ENCODE measurements at regions not wholly inside any gene's neighbourhood (a gene's known extent, or its start where the extent isn't known, plus 50 kb on each side); places are given as distances from the start of the nearest gene placed in this dataset.
"Not testable (repeated sequence)": the region's sequence is repeated elsewhere in the genome, so short reads cannot be mapped to it uniquely, and the experiment has no call there.

DNA sequence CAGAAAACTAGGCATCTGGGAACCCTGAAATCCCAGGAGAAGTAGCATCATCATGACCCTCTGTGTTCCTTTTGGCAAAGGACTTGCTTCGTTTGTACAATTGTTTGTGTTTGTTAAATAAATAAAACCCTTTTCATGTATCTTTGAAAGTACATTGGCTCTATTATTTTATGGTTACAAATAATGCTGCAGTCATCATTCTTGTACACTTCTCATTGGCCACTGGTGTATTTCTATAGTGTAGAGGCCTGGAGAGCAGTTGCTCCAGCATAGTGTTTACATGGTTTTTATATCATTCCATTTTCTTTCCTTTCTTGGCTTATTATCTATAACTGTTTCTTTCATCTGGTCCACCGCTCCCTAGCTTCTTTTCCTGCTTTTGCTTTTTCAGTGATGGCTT lies 253.3 kb downstream of the FAM72C start:
- no peaks in the 10 kb centered on the region for H3K9me3 ChIP-seq
- TF ChIP-seq POLR2A (IDR thresholded peaks at IDR 0.05; ENCODE audit: low read depth) = no peak
- TF ChIP-seq EP300 (IDR thresholded peaks at IDR 0.05) = no peak
- TF ChIP-seq POLR2AphosphoS5 (IDR thresholded peaks at IDR 0.05) = no peak
- TF ChIP-seq, protein P1, sequence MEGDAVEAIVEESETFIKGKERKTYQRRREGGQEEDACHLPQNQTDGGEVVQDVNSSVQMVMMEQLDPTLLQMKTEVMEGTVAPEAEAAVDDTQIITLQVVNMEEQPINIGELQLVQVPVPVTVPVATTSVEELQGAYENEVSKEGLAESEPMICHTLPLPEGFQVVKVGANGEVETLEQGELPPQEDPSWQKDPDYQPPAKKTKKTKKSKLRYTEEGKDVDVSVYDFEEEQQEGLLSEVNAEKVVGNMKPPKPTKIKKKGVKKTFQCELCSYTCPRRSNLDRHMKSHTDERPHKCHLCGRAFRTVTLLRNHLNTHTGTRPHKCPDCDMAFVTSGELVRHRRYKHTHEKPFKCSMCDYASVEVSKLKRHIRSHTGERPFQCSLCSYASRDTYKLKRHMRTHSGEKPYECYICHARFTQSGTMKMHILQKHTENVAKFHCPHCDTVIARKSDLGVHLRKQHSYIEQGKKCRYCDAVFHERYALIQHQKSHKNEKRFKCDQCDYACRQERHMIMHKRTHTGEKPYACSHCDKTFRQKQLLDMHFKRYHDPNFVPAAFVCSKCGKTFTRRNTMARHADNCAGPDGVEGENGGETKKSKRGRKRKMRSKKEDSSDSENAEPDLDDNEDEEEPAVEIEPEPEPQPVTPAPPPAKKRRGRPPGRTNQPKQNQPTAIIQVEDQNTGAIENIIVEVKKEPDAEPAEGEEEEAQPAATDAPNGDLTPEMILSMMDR (IDR thresholded peaks at IDR 0.05) = no peak
- H3K27me3 ChIP-seq = peaks cover 0 to 26% (median 8%) of the 10 kb centered on the region in 4 donors
- intact Hi-C loops (cut with DNase I) = no loop called here
- WGBS = 79% methylated on average over 2 of the region's 2 CpGs
- no peaks in the 10 kb centered on the region for H3K36me3 ChIP-seq
- no peak overlapping the region for H3K4me3 ChIP-seq
- no peak for DNase-seq (ENCODE audit: extremely low spot score)
- H3K4me1 ChIP-seq = no peaks in the 10 kb centered on the region
- H3K27ac ChIP-seq (replicated peaks in 1 of 4) = no peak overlapping the region

DNA sequence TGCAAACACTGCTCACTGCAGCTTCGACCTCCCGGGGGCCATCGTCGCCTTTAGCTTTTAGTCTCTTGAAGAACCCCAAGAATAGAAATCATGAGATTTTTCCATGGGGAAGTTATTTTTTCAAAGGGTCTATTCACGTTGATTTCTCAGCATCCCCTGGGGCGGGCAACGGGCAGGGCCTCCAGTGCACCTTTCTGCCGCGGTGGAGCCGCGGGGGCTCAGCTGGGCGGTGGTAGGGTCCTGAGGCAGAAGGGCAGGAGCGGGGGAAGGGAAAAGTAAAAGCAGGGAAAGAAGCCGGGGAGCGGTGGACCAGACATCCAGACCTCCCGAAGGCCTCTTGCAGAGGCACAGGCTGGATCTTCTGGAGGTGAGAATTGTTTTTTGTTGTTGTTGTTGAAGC lies 253.8 kb downstream of the FAM72C start:
- TF ChIP-seq, protein P1 (IDR thresholded peaks at IDR 0.05) = no peak
- no peak for TF ChIP-seq POLR2A (IDR thresholded peaks at IDR 0.05; ENCODE audit: low read depth)
- H3K4me1 ChIP-seq = no peaks in the 10 kb centered on the region
- 70% methylated on average over 8 of the region's 16 CpGs for WGBS
- no peak for DNase-seq (ENCODE audit: extremely low spot score)
- H3K27me3 ChIP-seq = peaks cover 0 to 26% (median 8%) of the 10 kb centered on the region in 4 donors
- H3K27ac ChIP-seq (replicated peaks in 1 of 4) = no peak overlapping the region
- no peaks in the 10 kb centered on the region for H3K36me3 ChIP-seq
- intact Hi-C loops (cut with DNase I) = no loop called here
- H3K9me3 ChIP-seq = no peaks in the 10 kb centered on the region
- H3K4me3 ChIP-seq = no peak overlapping the region

DNA sequence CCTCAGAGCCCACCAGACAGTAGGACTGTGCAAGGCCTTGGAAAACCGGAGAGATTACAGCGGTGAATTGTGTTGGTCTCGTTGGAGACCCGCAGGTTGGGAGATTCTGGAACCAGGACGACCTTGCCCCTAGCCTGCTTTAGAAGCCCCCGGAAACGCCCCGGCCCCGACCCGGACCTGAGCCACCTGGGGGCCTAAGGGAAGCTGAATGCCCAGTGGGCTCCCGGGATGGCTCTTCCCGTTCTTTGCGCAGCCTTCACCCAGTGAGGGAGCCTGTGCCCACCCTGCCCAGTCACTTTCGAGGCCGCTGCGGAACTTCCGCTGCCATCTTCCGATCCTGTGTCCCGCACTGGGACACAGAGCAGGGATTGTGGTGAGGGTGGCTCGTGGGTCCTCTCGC lies 254.4 kb downstream of the FAM72C start:
- no CpG with 5 or more reads among the region's 21 CpGs for WGBS
- Histone ChIP-seq H3K9me3 (no peaks in the 10 kb centered on the region), H3K4me3 (no peak overlapping the region), H3K4me1 (no peaks in the 10 kb centered on the region), H3K27me3 (peaks cover 0 to 26% (median 8%) of the 10 kb centered on the region in 4 donors), H3K27ac (replicated peaks in 1 of 4) (no peak overlapping the region), H3K36me3 (no peaks in the 10 kb centered on the region)
- intact Hi-C loops (cut with DNase I) = no loop called here
- DNase-seq (ENCODE audit: extremely low spot score) = no peak
- no peak for TF ChIP-seq POLR2AphosphoS5 (IDR thresholded peaks at IDR 0.05)
- TF ChIP-seq, protein P1 (IDR thresholded peaks at IDR 0.05) = no peak
- no peak for TF ChIP-seq POLR2A (IDR thresholded peaks at IDR 0.05; ENCODE audit: low read depth)

DNA sequence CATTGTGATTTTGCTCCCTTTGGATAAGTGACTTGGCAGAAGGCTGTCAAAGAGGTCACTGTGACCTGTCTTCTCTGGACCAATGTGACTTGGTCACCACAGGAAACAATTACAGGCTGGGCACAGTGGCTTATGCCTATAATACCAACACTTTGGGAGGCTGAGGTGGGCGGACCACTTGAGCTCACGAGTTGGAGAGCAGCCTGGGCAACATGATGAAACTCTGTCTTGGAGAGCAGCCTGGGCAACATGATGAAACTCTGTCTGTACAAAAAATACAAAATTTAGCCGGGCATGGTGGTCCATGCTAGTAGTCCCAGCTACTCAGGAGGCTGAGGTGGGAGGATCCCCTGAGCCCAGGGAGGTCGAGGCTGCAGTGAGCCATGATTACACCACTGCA lies 256.9 kb downstream of the FAM72C start:
- H3K9me3 ChIP-seq; H3K4me1 ChIP-seq; DNase-seq (ENCODE audit: extremely low spot score); intact Hi-C loops (cut with DNase I); H3K36me3 ChIP-seq; H3K27ac ChIP-seq (replicated peaks in 1 of 4); H3K4me3 ChIP-seq: not testable (repeated sequence)
- 42% methylated on average over 2 of the region's 4 CpGs for WGBS
- peaks cover 0 to 19% (median 8%) of the 10 kb centered on the region in 4 donors for H3K27me3 ChIP-seq

DNA sequence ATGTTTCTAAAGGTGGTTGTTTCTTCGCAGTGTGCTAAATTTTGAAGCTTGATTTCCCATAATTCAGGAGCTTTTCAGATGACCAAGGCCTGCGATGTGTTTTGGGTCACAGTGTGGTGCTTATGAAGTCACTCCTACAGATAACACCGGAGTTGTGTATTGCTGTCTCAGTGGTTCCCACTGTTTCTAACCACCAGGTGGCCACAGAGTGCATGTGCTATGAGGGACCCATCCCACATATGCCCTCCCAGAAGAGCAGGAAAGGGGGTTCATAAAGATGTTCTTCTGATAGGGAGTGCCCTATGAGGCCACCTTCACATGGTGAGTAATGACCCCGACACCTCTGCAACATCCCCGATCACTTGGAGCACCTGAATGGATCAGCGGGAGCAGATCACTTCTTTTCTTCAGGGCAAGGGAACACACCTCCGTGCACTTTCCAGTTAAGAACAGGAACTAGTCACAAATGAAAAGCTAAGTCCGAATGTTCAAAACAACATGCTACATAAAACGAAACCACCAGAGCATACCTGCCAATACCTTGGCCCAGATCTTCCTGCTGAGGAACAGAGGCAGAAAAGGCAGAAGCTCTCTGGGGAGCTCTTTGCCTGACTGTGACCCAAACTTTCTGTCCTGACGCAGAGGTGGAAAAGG lies 262.1 kb downstream of the FAM72C start:
- H3K9me3 ChIP-seq; H3K4me3 ChIP-seq; H3K4me1 ChIP-seq; H3K36me3 ChIP-seq; H3K27me3 ChIP-seq; DNase-seq (ENCODE audit: extremely low spot score); intact Hi-C loops (cut with DNase I); H3K27ac ChIP-seq (replicated peaks in 1 of 4): not testable (repeated sequence)
- TF ChIP-seq, protein P1 (IDR thresholded peaks at IDR 0.05) = peak in 1 of 3 experiments; percentile 30
- WGBS = 42% methylated on average over 6 of the region's 10 CpGs

DNA sequence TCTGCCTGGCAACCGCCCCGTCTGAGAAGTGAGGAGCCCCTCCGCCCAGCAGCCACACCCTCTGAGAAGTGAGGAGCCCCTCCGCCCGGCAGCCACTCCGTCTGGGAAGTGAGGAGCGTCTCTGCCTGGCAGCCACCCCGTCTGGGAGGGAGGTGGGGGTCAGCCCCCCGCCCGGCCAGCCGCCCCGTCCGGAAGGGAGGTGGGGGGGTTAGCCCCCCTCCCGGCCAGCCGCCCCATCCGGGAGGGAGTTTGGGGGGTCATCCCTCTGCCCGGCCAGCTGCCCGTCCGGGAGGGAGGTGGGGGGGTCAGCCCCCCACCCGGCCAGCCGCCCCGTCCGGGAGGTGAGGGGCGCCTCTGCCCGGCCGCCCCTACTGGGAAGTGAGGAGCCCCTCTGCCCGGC lies 269.0 kb downstream of the FAM72C start:
- H3K27ac ChIP-seq (replicated peaks in 1 of 4); intact Hi-C loops (cut with DNase I); H3K36me3 ChIP-seq; H3K9me3 ChIP-seq; H3K4me1 ChIP-seq; H3K4me3 ChIP-seq; DNase-seq (ENCODE audit: extremely low spot score): not testable (repeated sequence)
- H3K27me3 ChIP-seq = peaks cover 0 to 34% (median 7%) of the 10 kb centered on the region in 4 donors
- WGBS = no CpG with 5 or more reads among the region's 27 CpGs
